Astrocyte of the hippocampus (primary cell): ENCODE measurements at regions not wholly inside any gene's neighbourhood (a gene's known extent, or its start where the extent isn't known, plus 50 kb on each side); places are given as distances from the start of the nearest gene placed in this dataset.

Source experiments
- DNase-seq: peaks from one replicate; pipeline ENCODE4 v3.0.0; 2011; ENCODE audit warnings: low read depth, low spot score

DNA sequence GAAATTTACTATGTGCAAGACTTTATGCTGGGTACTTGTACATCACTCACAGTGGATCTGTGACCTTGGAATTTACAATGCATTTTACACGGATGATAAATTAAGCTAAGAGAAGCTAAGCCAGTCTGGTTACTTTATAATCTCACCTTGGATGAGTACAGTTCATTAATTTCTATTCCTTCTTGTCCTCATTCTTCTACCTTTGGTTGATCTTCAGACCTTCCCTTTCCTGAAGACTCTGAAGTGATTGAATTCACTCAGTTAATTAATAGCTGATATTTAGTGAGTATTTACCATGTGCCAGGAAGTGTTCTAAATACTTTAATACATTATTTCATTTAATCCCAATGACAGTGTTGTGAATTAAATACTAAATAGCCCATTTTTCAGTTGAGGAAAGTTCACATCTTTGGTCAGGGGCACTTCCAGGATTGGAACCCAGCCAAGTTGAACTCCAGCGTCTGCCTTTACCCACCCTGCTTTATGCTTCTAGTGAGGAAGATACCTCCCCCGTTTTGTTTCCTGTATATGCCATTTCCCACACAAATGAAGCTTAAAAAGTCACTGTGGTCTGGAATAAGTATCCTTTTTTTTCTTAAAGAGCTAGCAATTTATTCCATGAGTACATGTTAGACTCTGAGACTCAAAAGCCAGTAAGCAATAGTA is 146.6 kb downstream of the TLR5 start:
- DNase-seq: no peak

DNA sequence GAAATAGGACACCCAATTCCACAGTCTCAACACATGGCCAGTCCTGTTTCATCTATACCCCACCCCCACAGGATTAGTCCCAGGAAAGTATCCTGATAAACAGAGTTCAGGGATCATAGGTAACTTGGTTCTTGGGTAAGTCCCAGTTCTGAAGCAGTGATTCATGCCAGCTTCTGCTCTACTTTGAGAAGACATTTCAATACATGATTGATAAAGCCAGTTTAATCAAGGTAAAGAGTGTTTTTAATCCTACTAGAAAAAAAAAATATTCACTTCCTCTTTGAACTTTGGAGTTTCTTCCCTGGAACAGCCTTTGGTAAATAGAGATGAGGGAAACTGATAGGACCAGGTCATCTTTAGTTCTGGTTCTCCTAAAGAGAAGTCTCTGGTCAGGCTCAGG is 142.4 kb downstream of the TLR5 start:
- DNase-seq: no peak

DNA sequence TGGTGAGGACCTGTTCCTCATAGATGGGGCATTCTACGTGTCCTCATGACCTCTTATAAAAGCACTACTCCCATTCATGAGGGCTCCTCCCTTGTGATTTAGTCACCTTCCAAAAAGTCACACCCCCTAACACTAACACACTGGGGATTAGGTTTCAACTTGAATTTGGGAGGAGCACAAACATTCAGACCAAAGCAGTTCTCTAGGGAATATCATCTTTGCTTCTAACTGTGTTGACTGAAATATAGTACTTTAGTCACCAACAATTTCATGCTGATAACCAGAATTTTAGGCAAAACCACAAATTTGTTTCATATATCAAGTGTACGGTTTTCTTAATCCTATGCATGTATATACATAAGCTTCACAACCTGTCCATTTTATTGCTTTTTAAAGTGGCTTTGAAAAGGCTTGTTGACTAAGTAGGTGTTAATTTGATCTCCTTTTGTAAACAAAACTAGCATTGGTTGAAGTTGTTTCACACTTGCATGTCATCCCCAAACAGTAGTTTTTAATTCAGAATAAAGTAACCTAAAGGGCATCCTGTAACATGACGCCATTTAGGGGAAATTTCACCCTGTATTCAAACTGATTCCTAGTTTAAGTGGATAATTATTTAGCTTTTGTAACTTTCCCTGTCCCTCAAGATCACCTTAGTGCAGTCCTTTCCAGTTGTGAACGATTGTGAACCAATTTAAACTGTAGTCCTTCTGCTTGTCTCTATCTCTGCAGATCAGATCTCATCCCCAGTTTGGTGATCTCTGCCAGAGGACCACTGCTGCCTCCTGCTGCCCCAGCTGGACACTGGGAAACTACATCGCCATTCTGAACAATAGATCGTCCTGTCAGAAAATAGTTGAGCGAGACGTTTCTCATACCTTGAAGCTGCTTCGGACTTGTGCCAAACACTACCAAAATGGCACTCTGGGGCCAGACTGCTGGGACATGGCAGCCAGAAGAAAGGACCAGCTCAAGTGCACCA is 141.1 kb downstream of the TLR5 start:
- no peak for DNase-seq

DNA sequence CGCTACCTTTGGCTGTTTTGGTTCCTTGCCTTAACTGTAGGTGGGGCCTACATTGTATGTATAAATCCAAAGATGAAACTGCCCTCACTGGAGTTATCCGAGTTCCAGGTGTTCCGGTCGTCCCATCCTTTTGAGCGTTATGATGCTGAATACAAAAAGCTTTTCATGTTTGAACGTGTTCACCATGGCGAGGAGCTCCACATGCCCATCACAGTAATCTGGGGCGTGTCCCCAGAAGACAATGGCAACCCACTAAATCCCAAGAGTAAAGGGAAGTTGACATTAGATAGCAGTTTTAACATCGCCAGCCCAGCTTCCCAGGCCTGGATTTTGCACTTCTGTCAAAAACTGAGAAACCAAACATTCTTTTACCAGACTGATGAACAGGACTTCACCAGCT is 139.5 kb downstream of the TLR5 start:
- DNase-seq: no peak

DNA sequence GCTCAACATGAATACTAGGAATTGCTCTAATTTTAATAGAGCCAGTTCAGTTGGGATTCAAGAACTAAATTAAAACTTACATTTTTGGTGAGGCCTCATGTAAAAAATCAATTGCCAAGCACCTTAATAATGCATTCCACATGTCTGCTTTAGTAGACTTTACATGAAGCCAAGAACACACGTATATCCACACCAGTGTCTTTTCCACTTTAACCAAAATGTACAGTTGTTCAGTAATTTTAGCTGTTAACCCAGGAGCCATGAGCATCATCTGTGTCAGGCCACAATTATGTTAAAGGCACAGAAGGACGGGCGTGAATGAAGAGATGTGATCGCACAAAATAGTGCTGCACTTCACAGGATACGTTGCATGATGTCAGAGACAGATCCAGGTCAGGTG is 136.7 kb downstream of the TLR5 start:
- DNase-seq: no peak

DNA sequence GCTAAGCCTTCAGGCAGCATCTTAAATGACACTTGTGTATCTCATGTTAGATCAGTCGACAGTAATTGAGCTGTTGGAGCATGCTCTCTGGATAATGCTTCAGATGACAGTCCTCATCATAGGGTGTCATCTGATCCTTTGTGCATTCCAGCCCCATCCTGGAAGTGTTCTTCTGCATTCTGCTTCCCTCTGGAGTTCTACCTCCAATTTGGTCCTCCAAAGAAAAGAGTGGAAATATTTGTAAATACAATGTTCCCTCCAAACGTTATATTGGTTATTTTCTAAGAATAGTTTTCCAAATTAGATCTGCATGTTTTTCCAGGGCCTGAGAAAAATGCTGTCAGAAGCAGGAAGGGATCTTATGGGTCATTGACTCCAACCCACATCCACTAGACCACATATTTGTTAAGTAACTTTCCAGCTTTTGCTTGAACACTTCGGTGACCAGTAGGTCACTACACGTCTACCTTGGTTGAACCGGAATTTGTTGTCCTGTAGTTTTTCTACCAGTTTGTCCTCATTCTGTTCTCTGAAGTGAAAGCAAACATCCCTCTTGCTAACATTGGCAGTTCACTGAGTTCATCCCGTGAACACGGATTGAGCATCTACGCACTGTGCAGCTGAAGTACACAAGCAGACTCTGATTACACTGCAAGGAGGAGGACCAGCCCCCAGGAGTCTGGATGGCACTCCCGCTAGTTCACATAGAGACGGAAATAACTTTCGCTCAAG is 136.0 kb downstream of the TLR5 start:
- DNase-seq: peak; percentile 20

DNA sequence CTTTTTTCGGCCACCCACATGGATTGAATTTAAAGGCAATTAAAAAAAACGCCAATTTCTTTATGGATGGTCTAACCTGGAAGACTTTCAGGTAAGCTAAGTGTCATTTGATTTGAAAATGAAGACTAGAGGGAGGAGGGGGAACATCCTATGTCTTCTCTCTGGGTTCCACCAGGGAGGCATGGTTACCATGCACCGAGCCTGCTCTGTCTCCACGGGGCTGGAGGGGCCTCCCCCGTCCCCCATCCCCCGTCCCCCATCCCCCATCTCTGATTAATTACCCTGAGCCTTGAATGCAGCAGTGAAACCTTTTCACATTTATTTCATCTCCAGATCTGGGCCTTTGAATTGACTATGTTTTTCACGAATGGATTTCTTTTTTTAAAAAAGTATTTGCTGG is 135.1 kb downstream of the TLR5 start:
- no peak for DNase-seq

DNA sequence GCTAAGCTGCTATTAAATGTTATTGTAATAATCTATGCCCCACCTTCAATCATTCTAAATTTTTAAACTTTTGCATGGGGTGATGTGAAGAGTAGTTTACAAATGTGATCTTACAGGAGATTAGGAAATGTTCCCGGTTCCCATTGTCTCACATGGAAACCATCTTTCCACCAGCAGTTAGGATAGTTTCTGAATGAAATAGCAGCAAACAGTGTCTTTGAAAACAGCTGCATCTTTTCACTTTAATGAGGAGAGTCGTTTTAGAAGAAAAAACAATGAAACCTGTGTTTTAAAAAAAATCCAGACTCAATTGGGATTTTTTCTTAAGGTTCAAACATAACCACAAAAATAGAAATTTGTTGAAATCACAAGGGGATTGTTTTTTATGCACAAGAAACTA is 134.2 kb downstream of the TLR5 start:
- DNase-seq: no peak

DNA sequence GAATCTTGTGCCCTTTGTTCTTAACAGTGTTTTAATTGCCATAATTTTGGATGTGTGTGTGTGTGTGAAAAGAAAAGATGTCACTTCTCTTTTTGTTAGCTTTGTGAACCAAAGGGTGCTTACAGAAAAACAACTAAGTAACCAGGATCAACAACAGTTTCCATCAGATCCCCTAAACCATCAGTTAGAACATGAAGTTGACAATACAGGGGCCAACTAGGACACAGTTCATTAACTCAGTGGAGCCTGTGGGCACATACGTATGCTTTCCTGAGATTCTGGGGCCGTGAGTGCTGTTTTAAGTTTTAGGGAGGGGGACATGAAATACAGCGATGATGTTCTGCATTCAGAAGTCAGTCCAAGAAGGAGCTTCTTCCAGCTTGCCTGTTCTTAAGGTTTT is 133.6 kb downstream of the TLR5 start:
- no peak for DNase-seq

DNA sequence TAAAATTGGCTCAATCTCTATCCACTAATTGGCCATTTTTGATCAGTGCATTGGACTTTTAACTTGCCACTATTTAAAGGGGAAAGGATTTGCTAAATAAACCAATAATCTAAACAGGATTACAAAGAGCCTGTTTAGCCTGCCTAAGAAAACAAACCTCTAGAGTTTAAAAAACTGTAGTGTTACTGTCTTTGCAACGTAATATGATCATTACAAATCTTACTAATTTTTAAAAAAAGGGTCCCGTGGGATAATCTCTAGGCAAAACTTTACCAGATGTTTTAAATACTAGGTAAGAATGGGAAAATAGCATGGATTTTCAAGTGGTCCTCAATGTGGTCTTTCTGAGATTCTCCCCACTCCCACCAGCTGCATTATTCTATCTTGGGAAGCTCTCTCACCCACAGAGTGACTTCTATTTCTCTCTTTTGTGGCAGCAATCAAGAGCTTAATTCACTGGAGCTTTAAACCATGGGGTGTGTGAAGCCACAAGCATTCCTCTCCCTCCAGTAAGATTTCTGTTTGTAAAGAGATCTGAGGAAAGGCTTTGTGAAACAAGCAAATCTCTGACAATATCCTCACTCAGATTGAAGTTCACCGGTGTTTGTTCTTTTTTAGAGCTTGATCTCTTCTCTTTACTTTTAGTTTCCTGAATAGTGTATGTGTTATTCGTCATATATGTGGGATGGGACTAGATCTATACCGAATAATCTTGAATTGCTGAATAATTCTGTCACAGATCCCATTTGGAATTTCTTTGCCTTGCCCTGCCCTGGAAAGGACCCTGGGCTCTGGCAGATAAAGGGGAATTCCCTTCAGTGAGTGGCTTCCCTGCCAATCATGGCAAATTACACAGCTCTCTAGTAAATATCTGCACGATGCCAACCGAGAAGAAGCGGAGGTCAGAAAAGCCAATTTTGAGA is 132.2 kb downstream of the TLR5 start:
- peak; percentile 80 for DNase-seq

DNA sequence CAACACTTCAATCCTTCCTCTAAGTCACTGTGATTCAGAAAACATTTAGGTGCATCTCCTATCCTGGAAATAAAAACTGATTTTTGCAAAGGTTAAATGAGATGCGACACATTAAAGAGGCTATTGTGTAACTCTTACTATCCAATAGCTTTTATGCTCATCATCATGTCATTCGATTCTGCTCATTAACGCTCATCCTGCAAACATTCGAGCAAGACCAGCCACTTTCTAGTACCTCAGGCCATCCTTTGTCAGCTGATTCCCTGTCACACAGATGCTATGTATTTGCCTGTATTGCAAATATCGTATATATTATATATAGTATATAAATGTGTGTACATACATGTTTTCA is 131.6 kb downstream of the TLR5 start:
- DNase-seq: no peak

DNA sequence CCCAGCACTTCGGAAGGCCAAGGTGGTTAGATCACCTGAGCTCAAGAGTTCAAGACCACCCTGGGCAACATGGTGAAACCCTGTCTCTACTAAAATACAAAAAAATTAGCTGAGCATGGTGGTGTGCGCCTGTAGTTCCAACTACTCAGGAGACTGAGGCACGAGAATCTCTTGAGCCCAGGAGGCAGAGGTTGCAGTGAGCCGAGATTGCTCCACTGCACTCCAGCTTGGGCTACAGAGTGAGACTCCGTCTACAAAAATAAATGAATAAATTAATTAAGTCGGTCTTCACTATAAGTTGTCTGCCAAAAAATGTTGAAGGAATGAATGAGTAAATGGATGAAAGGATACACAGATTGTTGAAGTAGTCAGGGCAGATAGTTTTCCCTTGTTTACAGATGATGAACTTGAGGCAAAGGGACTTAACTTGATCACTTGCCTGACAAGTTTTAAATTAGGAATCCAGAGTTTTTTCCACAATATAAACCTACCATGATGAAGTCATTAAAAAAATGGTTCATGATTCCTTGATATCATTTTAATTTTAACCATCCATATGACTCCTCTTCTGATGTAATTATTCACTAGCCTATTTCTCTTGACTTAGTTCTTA is 130.8 kb downstream of the TLR5 start:
- DNase-seq: no peak

DNA sequence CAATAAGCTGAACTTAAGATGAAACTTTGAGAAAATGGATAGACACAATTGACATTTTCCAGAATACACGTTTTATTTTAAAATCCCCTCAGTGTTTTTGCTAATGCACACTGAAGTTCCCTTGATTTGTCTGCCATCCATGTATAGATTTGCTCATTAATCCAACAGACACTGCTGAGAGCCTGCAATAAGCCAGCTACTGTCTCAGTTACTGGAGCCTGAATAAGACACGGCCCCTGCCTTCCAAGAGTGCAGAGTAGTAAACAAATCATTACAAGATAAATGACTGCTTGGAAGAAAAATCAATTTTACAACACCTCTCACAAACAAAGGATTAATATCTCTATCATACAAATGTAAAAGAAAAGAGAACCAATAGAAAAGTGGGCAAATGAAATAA is 130.1 kb downstream of the TLR5 start:
- no peak for DNase-seq

DNA sequence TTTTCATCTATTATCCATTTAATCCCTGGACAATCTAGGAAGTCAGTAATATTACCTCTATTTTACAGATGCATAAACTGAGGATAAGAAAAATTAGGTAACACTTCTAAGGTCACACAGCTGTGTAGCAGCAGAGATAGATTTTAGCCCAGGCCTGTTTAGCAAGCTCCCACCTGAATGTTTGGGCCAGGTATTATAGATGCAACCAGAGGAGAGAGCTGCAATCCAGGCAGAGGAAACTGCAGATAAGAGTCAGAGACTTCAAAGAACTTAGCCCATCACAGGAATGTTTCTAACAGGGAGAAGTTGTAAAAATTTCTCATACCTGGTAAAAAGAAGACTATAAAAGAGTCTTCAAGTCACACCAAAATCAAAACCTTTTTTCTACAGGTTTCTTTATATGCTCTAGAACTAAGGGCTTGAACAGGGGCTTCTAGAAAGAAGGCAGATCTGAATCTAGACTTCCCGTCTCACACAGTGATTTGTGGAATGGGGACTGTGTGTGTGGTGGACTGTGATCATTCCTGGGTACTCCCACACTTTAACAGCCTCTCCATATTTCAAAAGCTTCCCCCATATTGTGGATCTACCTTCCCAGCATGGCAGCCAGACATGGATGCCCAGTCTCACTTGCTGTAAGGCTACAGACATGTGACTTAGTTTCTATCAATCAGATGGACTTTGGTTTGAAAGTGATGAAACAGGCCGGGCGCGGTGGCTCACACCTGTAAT is 128.7 kb downstream of the TLR5 start:
- no peak for DNase-seq

DNA sequence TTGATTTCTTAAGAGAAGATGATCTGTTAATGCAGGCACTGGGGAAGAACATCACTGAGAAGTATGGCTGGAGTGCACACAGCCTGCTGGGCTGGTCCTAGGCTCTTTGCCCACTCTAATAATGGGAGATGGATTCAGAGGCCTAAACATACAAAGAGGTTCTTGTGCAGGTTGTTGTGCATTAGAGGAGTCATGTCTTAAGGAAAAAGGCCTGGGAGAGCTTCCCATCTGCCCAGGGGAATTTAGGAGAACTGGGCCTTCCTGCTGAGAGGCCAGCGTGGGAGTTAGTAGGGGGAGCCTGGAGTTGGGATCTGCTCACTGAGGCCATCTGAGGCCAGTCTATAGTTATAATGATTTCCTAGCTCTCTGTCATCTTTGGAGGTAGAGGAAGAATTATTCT is 126.7 kb downstream of the TLR5 start:
- DNase-seq: no peak

DNA sequence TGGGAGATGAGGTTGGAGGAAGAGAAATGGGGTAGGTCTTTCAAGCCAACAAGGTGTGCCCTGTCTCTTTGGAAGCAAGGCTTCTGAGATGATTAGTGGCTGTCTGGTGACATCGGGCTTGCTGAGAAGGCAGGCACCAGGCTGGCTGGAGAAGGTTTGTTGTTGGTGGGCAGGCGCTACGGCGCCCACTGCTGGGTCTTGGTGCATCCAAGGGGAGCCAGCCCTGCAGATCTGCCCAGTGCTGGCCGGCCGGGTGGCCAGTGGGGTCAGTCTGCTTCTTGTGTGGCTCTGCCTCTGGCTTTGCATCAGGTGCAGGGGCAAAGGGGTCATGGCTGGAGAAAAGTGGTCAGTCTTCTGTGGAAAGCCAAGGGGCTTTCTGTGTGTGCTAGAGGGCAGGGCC is 126.2 kb downstream of the TLR5 start:
- DNase-seq: no peak

DNA sequence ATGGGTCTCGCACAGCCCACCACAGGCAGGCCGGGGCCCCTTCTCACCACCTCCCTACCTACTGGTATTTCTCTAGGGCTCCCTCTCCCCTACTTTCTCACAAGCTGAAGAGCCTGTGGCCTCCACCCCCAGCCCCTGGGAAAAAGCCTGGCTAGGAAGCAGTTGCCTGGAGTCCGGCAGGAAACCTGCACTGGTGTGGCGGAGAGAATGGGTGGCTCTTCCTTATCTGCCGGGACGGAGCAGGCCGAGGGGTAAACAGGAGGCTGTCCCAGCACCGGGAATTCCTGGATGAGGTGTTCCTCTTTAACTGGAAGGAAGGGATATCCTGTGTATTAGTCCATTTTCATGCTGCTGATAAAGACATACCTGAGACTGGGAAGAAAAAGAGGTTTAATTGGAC is 125.8 kb downstream of the TLR5 start:
- no peak for DNase-seq

DNA sequence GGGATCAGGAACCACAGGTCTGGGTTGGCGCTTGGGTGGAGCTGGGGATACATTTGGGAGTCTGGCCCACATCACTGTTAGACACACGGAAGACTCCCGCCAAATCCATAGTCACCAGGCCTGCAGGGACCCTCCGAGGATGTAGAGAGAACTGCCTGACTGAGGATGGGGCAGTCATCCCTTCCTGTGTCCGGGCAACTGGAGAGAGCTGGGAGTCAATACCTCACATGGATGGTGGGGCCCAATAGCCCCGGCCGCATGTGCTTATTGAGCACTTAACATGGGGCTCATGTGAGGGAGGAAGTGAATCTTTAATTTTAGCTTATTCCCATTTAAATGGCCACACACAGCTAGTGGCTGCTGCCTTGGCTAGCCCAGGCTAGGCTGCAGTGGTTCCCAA is 124.5 kb downstream of the TLR5 start:
- no peak for DNase-seq

DNA sequence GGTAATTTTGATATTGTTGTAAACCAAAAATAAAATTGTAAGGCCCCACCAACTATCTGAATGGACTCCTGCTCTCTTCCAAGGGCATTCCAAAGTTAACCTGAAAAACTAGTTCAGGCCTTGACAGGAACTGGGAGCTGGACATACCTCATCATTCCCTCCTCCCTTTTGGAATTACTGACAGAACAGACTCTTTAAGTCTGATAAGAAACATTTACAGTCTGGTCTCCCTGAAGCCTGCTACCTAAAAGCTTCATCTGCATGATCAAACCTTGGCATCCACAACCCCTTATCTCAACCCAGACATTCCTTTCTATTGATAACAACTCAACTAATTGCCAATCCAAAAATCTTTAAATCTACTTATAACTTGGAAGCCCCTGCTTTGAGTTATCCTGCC is 123.8 kb downstream of the TLR5 start:
- DNase-seq: no peak

DNA sequence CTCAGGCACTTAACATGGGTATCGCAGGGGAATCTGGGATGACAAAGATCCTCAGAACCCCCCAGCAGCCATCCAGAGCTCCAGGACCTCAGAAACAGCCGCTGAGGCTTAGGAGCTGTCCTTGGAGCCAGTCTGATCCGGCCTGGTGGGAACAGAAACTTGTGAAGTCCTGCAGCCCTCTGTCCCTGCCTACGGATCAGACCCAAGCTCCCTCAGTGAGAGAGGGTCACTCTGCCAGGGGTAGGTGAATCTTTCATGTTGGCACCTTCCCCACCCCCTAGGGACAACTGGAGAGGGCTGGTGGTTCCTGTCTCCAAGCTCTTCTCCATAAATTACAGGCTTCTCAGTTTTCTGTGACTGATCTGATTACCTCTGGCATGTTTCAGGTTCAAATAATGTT is 122.3 kb downstream of the TLR5 start:
- DNase-seq: no peak
